ENCODE measurements at regions not wholly inside any gene's neighbourhood (a gene's known extent, or its start where the extent isn't known, plus 50 kb on each side); places are given as distances from the start of the nearest gene placed in this dataset.
"Not testable (repeated sequence)": the region's sequence is repeated elsewhere in the genome, so short reads cannot be mapped to it uniquely, and the experiment has no call there.

DNA sequence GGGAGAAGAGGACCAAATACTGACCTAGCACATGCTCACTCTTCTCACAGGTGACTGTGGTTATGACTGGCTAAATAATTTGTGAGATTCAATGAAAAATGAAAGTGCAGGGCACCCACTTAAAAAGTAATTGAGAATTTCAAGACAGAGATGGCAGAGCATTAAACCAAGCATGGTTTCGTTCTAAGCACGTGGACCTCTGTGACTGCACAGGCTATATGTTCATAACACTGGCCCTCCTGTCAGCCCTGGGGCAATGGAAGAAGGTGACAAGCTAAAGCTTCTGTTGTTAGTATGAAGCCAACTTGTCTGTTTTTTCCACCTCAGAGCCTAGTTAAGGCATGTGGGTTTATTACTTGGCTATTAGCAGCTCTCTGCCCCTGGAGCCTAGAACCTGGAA is 130.9 kb downstream of the FASLG start:
- 75 to 82% methylated on average over 2 of the region's 2 CpGs for WGBS, 2 donors
- no peaks in the 10 kb centered on the region for H3K4me1 ChIP-seq
- DNase-seq (no peak), ATAC-seq (no peak)
- H3K27me3 ChIP-seq: no peaks in the 10 kb centered on the region
- H3K36me3 ChIP-seq (replicated peaks in 1 of 2; ENCODE audit: insufficient read depth in 1 of 2, low read depth in 2 of 2): no peaks in the 10 kb centered on the region
- H3K4me3 ChIP-seq: no peak overlapping the region
- H3K9me3 ChIP-seq: no peaks in the 10 kb centered on the region
- TF ChIP-seq CTCF (IDR thresholded peaks at IDR 0.05): no peak
- TF ChIP-seq POLR2A (IDR thresholded peaks at IDR 0.05): no peak
- no peak overlapping the region for H3K27ac ChIP-seq
- intact Hi-C loops (cut with DNase I): no loop called here

DNA sequence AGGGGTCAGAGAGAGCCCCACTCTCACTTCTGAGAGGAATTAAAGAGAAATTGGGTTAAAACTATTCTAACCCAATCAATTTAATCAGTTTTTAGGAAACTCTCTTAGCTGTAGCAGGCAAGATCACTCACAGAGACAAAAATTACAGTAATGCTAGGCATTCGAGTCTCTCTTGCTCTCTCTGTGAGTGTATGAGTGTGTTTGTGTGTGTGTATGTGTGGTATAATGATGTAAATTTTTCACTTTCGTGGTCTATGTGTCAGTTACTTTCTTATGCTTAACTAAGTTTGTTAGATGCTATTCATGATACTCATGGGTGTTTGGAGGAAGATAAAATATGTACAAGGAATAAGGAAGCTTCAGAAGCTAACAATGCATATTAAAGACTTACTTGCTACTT is 131.3 kb downstream of the FASLG start:
- no peaks in the 10 kb centered on the region for H3K4me1 ChIP-seq
- H3K4me3 ChIP-seq: no peak overlapping the region
- WGBS, 2 donors: 55 to 60% methylated on average over 2 of the region's 2 CpGs
- ATAC-seq (no peak), DNase-seq (no peak)
- no peak for TF ChIP-seq CTCF (IDR thresholded peaks at IDR 0.05)
- no peak for TF ChIP-seq POLR2A (IDR thresholded peaks at IDR 0.05)
- H3K36me3 ChIP-seq (replicated peaks in 1 of 2; ENCODE audit: insufficient read depth in 1 of 2, low read depth in 2 of 2): no peaks in the 10 kb centered on the region
- intact Hi-C loops (cut with DNase I): no loop called here
- H3K9me3 ChIP-seq: no peaks in the 10 kb centered on the region
- no peak overlapping the region for H3K27ac ChIP-seq
- no peaks in the 10 kb centered on the region for H3K27me3 ChIP-seq

DNA sequence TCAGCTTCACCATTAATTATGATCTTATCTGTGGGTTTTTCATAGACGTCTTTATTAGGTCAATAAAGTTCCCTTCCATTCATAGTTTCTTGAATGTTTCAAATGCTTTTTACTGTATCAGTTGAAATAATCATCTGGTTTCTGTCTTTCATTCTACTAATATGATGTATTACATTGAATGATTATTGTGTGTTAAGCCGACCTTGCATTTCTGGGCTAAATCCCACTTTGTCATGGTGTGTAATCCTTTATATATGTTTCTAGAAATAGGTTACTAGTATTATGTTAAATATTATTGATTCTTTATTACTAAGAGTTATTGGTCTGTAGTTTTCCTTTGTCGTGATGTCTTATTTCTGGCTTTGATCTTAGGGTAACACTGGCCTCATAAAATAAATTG is 134.9 kb downstream of the FASLG start:
- no peak overlapping the region for H3K27ac ChIP-seq
- intact Hi-C loops (cut with DNase I): no loop called here
- H3K36me3 ChIP-seq (replicated peaks in 1 of 2; ENCODE audit: insufficient read depth in 1 of 2, low read depth in 2 of 2): no peaks in the 10 kb centered on the region
- TF ChIP-seq POLR2A (IDR thresholded peaks at IDR 0.05) (no peak), CTCF (IDR thresholded peaks at IDR 0.05) (no peak)
- no peak for ATAC-seq
- WGBS, 2 donors: 74 to 80% methylated on average over 3 of the region's 3 CpGs
- H3K27me3 ChIP-seq: no peaks in the 10 kb centered on the region
- H3K4me3 ChIP-seq: no peak overlapping the region
- no peak for DNase-seq
- no peaks in the 10 kb centered on the region for H3K9me3 ChIP-seq
- H3K4me1 ChIP-seq: no peaks in the 10 kb centered on the region

GRCh38 chr1:172795741-172796140 is 136.8 kb downstream of the FASLG start:
- TF ChIP-seq CTCF (IDR thresholded peaks at IDR 0.05) (no peak), POLR2A (IDR thresholded peaks at IDR 0.05) (no peak)
- no peak overlapping the region for H3K27ac ChIP-seq
- H3K9me3 ChIP-seq: no peaks in the 10 kb centered on the region
- ATAC-seq: no peak
- 49 to 51% methylated on average over 4 of the region's 4 CpGs for WGBS, 2 donors
- H3K4me1 ChIP-seq: no peaks in the 10 kb centered on the region
- H3K4me3 ChIP-seq: no peak overlapping the region
- no peaks in the 10 kb centered on the region for H3K27me3 ChIP-seq
- no peak for DNase-seq
- H3K36me3 ChIP-seq (replicated peaks in 1 of 2; ENCODE audit: insufficient read depth in 1 of 2, low read depth in 2 of 2): no peaks in the 10 kb centered on the region
- intact Hi-C loops (cut with DNase I): no loop called here

DNA sequence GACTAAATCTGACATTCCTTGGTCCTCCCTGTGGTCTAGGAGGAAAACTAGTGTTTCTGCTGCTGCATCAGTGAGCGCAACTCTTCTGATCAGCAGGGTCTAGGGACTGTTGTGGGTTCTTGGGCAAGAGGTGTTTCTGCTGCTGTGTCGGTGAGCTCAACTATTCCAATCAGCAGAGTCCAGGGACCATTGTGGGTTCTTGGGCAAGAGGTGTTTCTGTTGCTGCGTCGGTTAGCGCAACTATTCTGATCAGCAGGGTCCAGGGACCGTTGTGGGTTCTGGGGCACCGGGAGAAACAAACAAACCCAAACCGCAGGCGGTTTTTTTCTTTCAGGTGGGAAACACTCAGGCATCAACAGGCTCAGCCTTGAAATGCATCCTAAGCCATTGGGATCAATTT is 140.9 kb downstream of the FASLG start:
- H3K9me3 ChIP-seq; H3K4me3 ChIP-seq; H3K4me1 ChIP-seq; H3K27ac ChIP-seq; H3K36me3 ChIP-seq (replicated peaks in 1 of 2; ENCODE audit: insufficient read depth in 1 of 2, low read depth in 2 of 2); DNase-seq; H3K27me3 ChIP-seq; ATAC-seq; intact Hi-C loops (cut with DNase I): not testable (repeated sequence)
- 76 to 79% methylated on average over 9 of the region's 9 CpGs for WGBS, 2 donors
